Prostate gland (tissue), 2 donors: ENCODE measurements at regions not wholly inside any gene's neighbourhood (a gene's known extent, or its start where the extent isn't known, plus 50 kb on each side); places are given as distances from the start of the nearest gene placed in this dataset.
"Not testable (repeated sequence)": the region's sequence is repeated elsewhere in the genome, so short reads cannot be mapped to it uniquely, and the experiment has no call there.

ENCODE experiments used
- DNase-seq: peaks from one replicate; pipeline ENCODE4 v3.0.0-alpha.2; 2019; ENCODE audit warnings: low spot score
- H3K27ac ChIP-seq, 2 donors: fragments of 200-600 bp; sonication (generic); 2 replicates each; pipeline ENCODE4 v1.5.1; 2017 to 2019
- H3K27me3 ChIP-seq: fragments of 200-600 bp; sonication (generic); replicated peaks from 2 replicates; pipeline ENCODE4 v1.5.1; 2019; ENCODE audit not compliant: insufficient read depth
- H3K36me3 ChIP-seq, 2 donors: fragments of 200-600 bp; sonication (generic); 1 replicate in 1 of 2; 2 replicates in 1 of 2; pipeline versions ENCODE4 v1.5.1 to v1.8.1; 2017 to 2019
- H3K4me1 ChIP-seq: fragments of 200-600 bp; sonication (generic); replicated peaks from 2 replicates; pipeline ENCODE4 v1.5.1; 2019
- H3K4me3 ChIP-seq, 2 donors: fragments of 200-600 bp; sonication (generic); 2 replicates each; pipeline ENCODE4 v1.5.1; 2017 to 2019
- H3K9me3 ChIP-seq: fragments of 200-600 bp; sonication (generic); 2 replicates; pipeline ENCODE4 v1.5.1; 2017
- CTCF ChIP-seq, 4 experiments: fragments of 200-600 bp in 2 of 4; fragments of 450-650 bp in 2 of 4; sonication (generic) in 2 of 4; IDR thresholded peaks; 1 replicate in 3 of 4; 2 replicates in 1 of 4; pipeline ENCODE4 v1.5.1; 2016 to 2019; ENCODE audit warnings: antibody characterized with exemption in 4 of 4, mild to moderate bottlenecking in 2 of 4, moderate library complexity in 2 of 4
- POLR2A ChIP-seq: fragments of 450-650 bp; IDR thresholded peaks from one replicate; pipeline ENCODE4 v1.6.1; 2016; ENCODE audit warnings: antibody characterized with exemption, mild to moderate bottlenecking
- POLR2AphosphoS5 ChIP-seq: sonication (generic); formaldehyde crosslinking; IDR thresholded peaks from one replicate; pipeline ENCODE4 v1.6.1; 2017; ENCODE audit warnings: antibody characterized with exemption
- WGBS: methylation state at CpG from one replicate; pipeline ENCODE4 v1.1.5; 2018; 5-methylcytosine and 5-hydroxymethylcytosine counted together
- intact Hi-C: fragments of 100-400 bp; cut with DNase I; formaldehyde crosslinking; loops from one replicate; pipeline ENCODE4 v1.14.2; 2022

- Histone ChIP-seq H3K4me3 (no peak overlapping the region), H3K4me1 (no peaks in the 10 kb centered on the region), H3K36me3 (no peaks in the 10 kb centered on the region), H3K27me3 (no peaks in the 10 kb centered on the region), H3K27ac (no peak overlapping the region), H3K9me3 (no peaks in the 10 kb centered on the region)
- no peak for TF ChIP-seq POLR2AphosphoS5
- TF ChIP-seq POLR2A: no peak
- no peak for TF ChIP-seq CTCF (IDR thresholded peaks at IDR 0.05)
- 85% methylated on average over 9 of the region's 9 CpGs for WGBS
- intact Hi-C loops: no loop called here
- no peak for DNase-seq
Observed at GRCh38 chr20:60101891-60102281, 143.7 kb downstream of the CDH26 start.

DNA sequence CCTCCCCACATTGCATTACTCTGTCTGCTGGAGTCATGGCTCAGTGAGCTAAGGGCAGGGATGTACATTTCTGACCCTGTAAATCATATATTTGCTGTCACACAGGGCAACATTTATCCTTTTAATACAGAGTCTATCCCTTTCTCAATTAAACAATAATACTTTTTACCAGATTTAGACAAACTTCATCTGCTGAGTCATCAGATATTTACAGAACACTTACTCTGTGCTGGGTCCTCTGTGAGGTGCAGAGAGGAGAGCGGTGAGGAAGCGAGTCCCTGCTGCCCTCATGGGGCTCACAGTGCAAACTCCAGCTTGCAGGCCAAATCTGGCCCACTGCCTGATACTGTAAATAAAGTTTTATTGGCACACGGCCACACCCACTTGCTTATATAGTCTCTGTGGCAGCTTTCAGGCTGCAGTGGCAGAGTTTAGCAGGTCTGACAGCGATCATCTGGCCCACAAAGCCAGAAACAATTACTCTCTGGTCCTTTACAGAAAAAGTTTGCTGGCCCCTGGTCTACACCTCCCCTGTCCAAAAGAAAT lies 144.5 kb downstream of the CDH26 start:
- 68% methylated on average over 4 of the region's 4 CpGs for WGBS
- H3K27me3 ChIP-seq: no peaks in the 10 kb centered on the region
- no peaks in the 10 kb centered on the region for H3K9me3 ChIP-seq
- no peak overlapping the region for H3K4me3 ChIP-seq
- no peak for DNase-seq
- H3K27ac ChIP-seq: no peak overlapping the region
- H3K4me1 ChIP-seq: no peaks in the 10 kb centered on the region
- H3K36me3 ChIP-seq: no peaks in the 10 kb centered on the region
- intact Hi-C loops: no loop called here
- TF ChIP-seq POLR2A (no peak), CTCF (IDR thresholded peaks at IDR 0.05) (no peak), POLR2AphosphoS5 (no peak)

DNA sequence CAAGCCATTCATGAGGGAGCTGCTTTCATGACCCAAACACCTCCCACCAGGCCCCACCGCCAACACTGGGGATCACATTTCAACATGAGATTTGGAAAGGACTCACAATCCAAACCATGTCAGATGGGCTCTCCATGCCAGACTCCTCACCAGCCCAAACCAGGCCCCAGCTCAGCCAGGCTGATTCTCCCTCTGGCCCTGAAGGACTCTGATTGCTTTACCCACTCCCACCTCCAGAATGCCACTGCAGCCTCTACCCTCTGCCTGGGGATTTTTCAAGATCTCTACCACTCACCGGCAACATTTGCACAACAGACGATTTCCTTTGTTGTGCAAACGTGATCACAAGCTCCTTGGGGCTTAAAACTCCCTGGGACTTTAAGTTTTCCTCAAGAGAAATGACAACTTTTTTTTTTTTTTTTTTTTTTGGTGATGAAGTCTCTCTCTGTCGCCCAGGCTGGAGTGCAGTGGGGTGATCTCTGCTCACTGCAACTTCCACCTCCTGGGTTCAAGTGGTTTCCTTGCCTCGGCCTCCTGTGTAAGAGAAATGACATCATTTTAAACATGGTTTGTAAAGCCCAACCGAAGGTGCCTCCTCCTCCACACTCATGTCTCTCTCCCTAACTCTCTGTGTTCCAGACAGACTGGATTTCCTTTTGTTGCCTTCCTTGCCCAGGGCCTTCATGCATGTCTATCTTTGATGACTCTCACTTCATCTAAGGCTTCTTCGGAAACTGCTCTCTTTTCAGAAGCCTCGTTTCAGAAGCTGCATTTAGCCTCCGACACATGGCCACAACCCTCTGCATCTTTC lies 147.0 kb downstream of the CDH26 start:
- Histone ChIP-seq H3K4me3 (no peak overlapping the region), H3K27ac (no peak overlapping the region), H3K4me1 (no peaks in the 10 kb centered on the region), H3K27me3 (no peaks in the 10 kb centered on the region), H3K36me3 (no peaks in the 10 kb centered on the region), H3K9me3 (no peaks in the 10 kb centered on the region)
- 73% methylated on average over 10 of the region's 10 CpGs for WGBS
- DNase-seq: no peak
- TF ChIP-seq POLR2A (no peak), POLR2AphosphoS5 (no peak), CTCF (IDR thresholded peaks at IDR 0.05) (no peak)
- intact Hi-C loops: no loop called here

DNA sequence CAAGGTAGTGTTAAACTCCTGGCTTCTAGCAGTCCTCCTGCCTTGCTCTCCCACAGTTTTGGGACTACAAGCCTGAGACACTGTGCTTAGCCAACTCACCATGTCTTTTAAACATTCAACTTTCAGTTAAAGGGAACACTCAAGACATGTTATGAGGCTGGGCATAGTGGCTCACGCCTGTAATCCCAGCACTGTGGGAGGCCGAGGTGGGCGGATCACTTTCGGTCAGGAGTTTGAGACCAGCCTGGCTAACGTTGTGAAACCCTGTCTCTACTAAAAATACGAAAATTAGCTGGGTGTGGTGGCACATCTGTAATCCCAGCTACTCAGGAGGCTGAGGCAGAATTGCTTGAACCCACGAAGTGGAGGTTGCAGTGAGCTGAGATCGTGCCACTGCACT lies 148.0 kb downstream of the CDH26 start:
- H3K27ac ChIP-seq, H3K27me3 ChIP-seq, DNase-seq, H3K9me3 ChIP-seq, H3K4me1 ChIP-seq, H3K4me3 ChIP-seq, H3K36me3 ChIP-seq, intact Hi-C loops: not testable (repeated sequence)
- WGBS: 79% methylated on average over 8 of the region's 8 CpGs

GRCh38 chr20:60107621-60108390 lies 149.6 kb downstream of the CDH26 start:
- H3K4me1 ChIP-seq: no peaks in the 10 kb centered on the region
- WGBS: 95% methylated on average over 10 of the region's 10 CpGs
- H3K4me3 ChIP-seq: no peak overlapping the region
- TF ChIP-seq POLR2A: no peak
- TF ChIP-seq POLR2AphosphoS5: no peak
- TF ChIP-seq CTCF (IDR thresholded peaks at IDR 0.05): no peak
- H3K9me3 ChIP-seq: no peaks in the 10 kb centered on the region
- H3K27me3 ChIP-seq: no peaks in the 10 kb centered on the region
- intact Hi-C loops: no loop called here
- no peak overlapping the region for H3K27ac ChIP-seq
- H3K36me3 ChIP-seq: no peaks in the 10 kb centered on the region
- DNase-seq: no peak
